ENCODE measurements at regions not wholly inside any gene's neighbourhood (a gene's known extent, or its start where the extent isn't known, plus 50 kb on each side); places are given as distances from the start of the nearest gene placed in this dataset.
A peak's percentile ranks its signal among the peaks of the same experiment; 100 is the strongest.

DNA sequence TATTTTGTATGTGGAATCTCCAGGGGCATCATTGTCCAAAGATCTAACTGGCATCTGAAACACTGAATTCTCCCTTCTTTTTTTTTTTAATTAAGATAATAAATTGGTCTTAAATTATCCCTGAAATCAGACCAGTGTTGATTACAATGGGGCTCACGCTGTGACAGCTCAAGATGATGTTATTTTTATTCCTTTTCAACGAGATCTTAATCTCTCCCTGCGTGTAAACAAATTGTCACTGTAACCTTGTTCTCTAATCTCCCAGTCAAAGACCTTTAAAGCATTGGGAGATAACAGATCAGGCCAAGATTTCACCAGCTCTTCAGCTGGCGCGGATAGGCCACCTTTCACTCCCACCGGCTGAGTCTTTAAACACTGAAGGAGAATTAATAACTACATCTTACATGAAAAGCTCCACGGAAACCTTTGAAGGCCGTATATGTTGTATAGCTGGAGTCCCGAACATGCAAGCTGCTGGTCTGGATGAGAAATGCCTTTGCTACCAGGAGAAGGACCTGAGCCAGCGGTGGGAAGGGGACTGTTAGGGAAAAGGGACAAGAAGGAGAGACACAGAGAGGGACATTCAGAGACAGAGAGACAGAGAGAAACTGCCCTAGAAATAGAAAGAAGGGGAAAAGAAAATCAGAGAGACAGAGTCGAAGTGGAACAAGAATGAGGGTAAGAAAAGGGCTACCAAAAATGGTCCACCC, 418.8 kb upstream of the NR2F2 start:
- DNase-seq (ENCODE audit: low read depth), result no peak

DNA sequence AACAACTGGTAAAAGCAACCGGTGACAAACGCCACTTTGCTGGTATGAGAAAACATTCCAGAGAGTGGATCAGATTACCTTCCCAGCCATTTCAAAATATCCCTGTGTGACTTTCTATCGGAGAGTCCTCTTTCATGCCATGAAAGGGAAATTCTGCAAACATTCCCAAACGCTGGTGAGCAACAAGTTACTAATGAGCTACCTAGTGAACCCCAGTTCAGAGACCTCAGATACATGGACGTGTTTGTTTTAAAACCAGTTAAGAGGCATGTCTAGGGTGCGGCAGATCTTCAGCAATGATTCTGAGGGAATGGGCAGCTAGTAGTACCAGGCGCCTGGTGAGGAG, 418.2 kb upstream of the NR2F2 start:
- DNase-seq (ENCODE audit: low read depth), result no peak

DNA sequence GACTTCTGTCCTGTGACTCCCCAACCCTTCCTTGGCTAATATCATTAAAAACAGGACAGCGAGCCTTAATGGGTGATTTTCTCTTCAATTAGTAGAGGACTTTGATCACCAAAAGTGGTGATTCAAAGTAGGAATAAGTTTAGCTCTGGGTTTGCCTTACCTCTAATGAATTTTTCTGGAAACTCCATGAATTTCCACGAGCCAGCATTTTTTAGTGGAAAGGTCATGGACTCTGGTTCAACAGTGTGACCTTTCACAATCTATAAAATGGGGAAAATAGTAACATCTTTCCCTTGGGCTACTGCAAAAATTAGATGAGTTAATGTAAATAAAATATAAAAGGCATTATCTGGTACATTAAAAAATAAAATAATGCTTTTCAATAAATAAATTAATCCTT, 417.8 kb upstream of the NR2F2 start:
- no peak for DNase-seq (ENCODE audit: low read depth)

GRCh38 chr15:95916568-95916967, 413.9 kb upstream of the NR2F2 start:
- no peak for DNase-seq (ENCODE audit: low read depth)

DNA sequence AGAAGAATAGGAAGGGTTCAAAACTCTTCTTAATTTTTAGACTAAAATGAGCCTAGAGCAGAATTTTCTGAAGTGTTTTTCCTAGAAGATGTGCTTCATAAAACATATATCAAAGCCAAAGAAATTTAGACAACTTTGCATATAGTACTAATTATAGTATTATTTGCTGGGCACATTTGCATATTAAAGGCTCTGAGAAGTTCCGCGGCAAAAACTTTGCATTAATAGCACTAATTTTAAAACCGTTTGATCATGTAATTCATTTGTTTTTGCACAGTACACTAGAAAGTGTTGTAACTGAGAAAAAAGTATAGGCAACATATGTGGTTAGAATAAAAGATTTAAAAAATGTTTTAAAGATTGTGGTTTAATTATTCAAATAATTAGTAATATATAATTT, 412.0 kb upstream of the NR2F2 start:
- DNase-seq (ENCODE audit: low read depth), result no peak

- no peak for DNase-seq (ENCODE audit: low read depth)
These were observed 411.0 kb upstream of the NR2F2 start for GRCh38 chr15:95919460-95919859.

- DNase-seq (ENCODE audit: low read depth), result no peak
These were observed 409.1 kb upstream of the NR2F2 start for GRCh38 chr15:95921404-95921803.

- no peak for DNase-seq (ENCODE audit: low read depth)
These were observed 408.1 kb upstream of the NR2F2 start for GRCh38 chr15:95922431-95922830.

- DNase-seq (ENCODE audit: low read depth), result no peak
These were observed 406.7 kb upstream of the NR2F2 start for GRCh38 chr15:95923792-95924191.

- DNase-seq (ENCODE audit: low read depth), result no peak
These were observed 401.7 kb upstream of the NR2F2 start for GRCh38 chr15:95928822-95929221.

DNA sequence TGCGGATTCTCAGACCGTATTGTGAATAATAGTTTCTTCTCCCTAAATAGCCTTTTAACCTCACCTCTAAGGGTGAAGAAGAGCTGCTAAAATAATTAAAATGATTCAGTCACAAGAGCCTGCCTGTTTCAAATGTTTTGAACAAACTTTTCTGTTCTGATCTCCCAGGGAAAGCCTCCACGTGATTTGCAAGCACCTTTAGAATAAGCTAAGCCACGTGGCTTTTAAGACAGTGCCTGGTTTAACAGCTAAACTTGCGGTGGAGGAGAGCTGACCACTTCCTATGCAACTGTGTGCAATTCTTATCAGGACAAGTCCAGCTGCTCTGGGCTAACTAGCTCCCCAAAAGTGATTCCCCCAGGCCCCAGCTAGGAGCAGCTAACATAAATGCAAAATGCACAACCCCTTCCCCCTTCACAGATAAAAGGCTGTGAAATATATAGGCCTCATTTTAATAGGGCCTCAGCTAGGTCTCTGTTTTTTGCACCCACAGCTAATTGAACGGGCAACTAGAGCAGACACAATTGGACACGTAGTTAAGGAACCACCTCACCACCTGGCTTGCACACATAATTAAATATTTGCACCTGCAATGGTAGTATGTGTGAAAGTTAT, 401.2 kb upstream of the NR2F2 start:
- peak; percentile 35 for DNase-seq (ENCODE audit: low read depth)

DNA sequence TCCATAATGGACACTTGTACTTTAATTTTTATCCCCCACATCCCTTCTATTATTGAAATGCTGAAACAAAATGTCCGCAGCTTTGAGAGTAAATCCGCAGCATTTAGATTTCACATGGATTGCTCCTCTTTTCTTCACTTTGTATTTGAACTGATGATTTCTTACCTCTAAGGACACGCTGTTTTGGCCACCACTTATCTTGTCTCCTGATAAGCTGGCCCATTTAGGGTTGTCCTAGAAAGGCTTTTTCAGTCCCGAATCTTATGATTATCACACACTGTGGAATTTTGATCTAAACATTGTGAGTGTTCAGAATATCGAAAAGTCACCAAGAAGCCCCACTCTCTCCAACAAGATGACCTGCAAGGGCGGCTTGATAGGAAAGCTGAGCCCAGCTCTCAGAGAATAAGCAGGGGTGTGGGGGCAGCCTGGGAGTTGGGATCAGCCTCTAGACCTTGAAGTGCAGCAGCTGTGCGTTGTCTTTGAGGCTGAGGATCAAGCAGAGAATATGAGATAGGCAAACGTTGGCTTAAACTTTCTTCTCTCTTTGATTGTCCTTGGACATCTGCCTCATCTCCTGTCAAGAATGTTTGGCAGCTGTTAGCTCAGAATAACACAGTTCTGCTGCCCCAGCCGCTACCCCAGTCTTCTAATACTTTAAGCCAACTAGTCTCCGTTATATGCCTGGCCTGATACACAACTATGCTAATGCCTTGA, 399.7 kb upstream of the NR2F2 start:
- no peak for DNase-seq (ENCODE audit: low read depth)

DNA sequence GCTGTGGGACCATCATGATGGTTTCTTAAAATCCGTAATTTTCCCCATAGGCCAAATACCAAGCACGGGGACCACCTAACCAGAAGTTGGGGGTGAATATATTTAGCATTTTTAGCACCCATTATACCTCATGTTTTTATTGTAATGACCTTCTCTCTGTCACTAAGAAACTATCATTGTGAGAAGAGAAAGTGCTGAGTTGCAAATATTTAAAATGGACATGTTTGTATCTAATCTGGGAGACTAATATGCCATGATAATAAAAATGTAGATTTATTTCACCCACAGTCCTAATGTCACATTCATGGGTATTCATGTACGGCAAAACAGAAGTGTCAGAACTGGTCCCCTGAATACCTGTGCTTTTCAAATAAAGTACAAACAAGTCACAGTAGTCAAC, 398.9 kb upstream of the NR2F2 start:
- no peak for DNase-seq (ENCODE audit: low read depth)

DNA sequence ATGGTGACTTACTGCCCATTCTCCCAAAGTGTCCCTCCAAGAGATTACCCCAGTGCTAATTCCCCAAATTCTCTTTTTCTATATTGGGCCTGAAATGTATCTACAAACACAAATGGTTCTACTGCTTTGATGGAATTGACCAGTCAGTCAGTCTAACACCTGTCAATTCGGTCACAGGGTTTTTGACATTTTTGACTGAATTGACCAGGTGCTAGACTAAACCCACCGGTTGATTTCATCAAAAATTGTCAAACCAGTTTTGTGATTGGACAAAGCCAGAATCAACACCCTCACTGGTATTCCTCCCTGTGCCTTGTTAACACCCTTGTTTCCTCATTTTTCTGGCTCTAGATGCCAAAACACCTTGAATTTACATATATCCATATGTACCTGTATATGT, 398.4 kb upstream of the NR2F2 start:
- no peak for DNase-seq (ENCODE audit: low read depth)

GRCh38 chr15:95932676-95933075, 397.8 kb upstream of the NR2F2 start:
- peak; percentile 20 for DNase-seq (ENCODE audit: low read depth)

- DNase-seq (ENCODE audit: low read depth), result no peak
These were observed 394.6 kb upstream of the NR2F2 start for GRCh38 chr15:95935852-95936251.

DNA sequence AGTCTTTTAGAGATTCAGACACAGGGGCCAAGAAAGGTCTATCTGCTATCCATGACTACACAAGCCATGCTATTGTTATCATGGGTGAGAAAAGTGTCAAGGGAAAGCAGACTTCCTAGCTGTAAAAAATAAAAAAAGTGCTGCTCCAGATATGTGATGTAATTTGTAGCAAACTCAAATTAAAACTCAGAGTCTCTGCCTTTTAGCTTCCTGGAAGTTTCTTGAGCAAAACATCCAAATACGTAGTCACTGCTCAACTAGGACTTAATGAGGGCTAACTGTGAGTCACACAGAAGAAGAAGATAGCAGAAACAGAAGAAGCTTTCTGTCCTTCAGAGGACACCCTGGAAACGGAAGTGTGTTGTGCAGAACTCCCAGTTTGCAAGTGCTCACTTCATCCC, 393.4 kb upstream of the NR2F2 start:
- DNase-seq (ENCODE audit: low read depth), result peak; percentile 5

GRCh38 chr15:95940431-95940985, 390.0 kb upstream of the NR2F2 start:
- no peak for DNase-seq (ENCODE audit: low read depth)

- no peak for DNase-seq (ENCODE audit: low read depth)
These were observed 386.3 kb upstream of the NR2F2 start for GRCh38 chr15:95944193-95944592.

DNA sequence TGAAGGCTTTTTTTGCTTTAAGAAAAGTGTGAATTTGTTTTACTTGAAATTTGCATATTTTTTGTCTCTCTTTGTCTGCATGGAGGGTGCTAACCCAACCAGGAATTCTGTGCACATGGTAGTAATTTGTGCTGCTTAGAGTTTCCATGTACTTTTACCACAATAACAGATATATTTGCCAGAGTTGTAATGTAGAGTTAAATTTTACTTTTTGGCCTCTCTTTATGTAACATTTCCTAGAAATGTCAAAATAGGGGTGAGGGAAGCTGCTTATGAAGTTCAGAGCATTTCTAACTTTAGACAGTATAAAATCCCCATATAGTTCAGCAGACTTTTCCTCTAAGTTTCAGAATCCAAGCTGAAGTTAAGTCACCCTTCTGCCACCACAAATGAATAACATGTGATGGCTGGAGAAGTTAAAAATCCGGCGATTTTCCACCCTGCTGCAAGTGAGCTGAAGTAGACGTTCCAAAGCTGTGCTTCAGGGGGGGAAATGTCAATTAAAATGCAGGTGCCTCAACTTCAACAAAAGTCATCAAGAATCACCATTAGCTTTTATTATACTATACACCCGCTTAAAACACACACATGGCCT, 385.7 kb upstream of the NR2F2 start:
- DNase-seq (ENCODE audit: low read depth), result no peak

- no peak for DNase-seq (ENCODE audit: low read depth)
These were observed 384.3 kb upstream of the NR2F2 start for GRCh38 chr15:95946241-95946640.

DNA sequence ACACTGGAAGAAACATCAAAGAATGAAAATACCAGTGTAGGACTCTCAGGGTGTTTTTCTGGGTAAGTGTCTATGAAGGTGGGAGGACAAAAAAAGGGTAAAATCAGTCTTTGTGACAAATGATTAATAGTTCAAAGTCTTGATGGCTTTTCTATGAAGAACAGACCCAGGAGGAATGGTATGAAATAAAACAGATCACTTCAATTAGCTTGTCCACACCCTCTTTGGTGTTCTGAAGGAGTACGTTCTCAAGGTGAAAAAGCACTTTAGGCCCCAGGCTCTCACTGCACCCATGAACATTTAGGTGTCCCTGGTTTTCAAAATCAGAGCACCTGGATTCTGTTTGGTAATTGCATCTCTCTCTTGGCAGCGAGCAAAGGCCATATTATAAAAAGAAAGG, 383.6 kb upstream of the NR2F2 start:
- DNase-seq (ENCODE audit: low read depth), result no peak

DNA sequence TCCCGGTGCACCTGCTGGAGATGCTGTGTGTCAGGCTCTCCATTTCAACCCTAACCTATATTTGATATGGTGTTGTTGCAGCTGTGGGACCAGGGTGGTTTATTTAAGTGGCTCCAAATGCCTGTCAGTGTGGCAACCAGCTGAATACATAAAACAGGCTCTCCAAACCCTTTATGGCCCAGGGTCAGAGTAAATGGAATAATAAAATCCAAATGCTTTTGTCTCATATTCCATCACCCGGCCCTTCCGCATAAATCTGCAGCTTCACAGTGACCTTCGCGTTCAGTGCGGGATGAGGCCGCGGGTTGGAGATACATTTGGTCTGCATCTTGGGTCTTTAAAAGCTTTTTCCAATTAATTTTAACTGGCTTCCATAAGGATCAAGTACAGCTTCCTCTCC, 382.1 kb upstream of the NR2F2 start:
- DNase-seq (ENCODE audit: low read depth), result no peak

Measured in RPMI7951 (cell line).